GM18873 (cell line): ENCODE measurements at regions not wholly inside any gene's neighbourhood (a gene's known extent, or its start where the extent isn't known, plus 50 kb on each side); places are given as distances from the start of the nearest gene placed in this dataset.
"Not testable (repeated sequence)": the region's sequence is repeated elsewhere in the genome, so short reads cannot be mapped to it uniquely, and the experiment has no call there.

Experiments used
- ATAC-seq: cut with Tn5 transposase; IDR thresholded peaks from one replicate; pipeline ENCODE4 v1.9.1; 2021; ENCODE audit warnings: mild to moderate bottlenecking, moderate library complexity, moderate number of reproducible peaks; ENCODE audit not compliant: unreplicated experiment, low FRiP score

- ATAC-seq = no peak
Measured at GRCh38 chr5:77910602-77911188, 134.6 kb upstream of the TBCA start.

- no peak for ATAC-seq
Measured at GRCh38 chr5:77909237-77909636, 133.1 kb upstream of the TBCA start.

- ATAC-seq = no peak
Measured at GRCh38 chr5:77908787-77909186, 132.6 kb upstream of the TBCA start.

- ATAC-seq = no peak
Measured at GRCh38 chr5:77907786-77908185, 131.6 kb upstream of the TBCA start.

DNA sequence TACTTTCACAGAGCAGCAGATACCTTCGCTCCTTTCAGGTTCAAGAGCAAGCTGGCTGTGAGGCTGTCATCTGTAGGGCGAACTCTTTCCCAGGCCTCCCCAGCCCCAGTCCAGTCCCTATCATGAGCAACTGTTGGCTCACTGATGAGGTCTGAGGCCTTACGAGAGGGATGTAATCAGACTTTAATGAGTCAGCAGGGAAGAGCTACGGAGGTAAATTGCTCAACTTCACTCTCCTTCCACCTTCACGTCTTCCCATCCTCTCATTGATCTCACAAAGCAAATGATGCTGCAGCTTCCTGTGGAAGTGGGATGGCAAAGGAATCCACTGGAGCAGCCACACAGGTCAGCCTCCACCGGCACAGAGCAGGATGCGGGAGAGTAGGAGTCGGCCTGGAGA lies 130.7 kb upstream of the TBCA start:
- ATAC-seq = no peak

- no peak for ATAC-seq
Measured at GRCh38 chr5:77904362-77904761, 128.2 kb upstream of the TBCA start.

DNA sequence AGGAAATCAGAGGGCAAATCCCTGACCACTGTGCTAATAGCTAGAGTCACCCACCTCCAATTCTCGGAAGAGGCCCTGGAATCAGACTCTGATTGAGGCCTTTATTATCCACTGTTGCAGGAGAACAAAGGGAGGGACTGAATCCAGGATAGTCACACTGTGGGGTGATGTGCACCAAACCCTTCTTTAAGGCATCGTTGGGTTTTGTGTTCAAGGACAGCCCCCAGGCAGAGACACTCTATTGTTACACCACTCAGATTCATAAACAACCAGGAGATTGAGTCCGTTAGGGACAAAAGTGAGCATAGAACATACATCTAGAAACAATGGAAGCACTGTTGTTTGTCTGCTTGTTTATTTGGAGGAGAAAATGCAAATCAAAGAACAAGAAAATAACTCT lies 124.6 kb upstream of the TBCA start:
- no peak for ATAC-seq

DNA sequence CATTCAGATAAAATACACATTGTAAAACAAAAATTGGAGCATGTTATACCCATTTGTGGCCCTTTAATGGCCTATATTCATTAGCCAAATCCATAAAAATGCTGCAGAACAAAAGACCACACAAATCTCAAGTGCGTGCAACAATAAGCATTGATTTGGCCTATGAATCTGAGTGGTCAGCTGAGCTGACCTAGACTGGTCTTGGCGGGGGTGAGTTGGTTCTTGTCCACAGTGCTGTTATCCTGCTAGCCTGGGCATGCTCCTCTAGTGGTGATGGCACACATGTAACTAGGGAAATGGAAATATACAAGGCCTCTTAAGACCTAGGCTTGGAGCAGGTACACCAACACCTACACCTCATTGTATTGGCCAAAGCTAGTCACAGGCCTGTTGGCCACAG lies 122.2 kb upstream of the TBCA start:
- ATAC-seq = no peak

DNA sequence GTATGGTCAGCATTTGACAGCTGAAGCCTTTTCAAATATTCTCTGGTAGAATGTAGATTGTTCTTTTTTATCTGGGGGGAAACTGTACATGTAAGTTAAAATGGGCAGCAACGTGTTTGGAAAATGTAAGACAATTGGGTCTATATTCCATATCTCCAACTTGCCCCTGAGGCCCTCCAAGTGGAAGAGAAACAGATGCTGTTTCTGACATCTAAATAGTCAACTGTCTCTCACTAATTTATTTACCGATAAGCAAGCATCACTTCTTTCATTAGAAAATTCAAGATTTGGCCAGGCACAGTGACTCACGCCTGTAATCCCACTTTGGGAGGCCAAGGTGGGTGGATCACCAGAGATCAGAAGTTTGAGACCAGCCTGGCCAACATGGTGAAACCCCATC lies 120.2 kb upstream of the TBCA start:
- no peak for ATAC-seq

GRCh38 chr5:77894103-77894502 lies 118.0 kb upstream of the TBCA start:
- ATAC-seq = not testable (repeated sequence)

GRCh38 chr5:77893225-77893860 lies 117.2 kb upstream of the TBCA start:
- no peak for ATAC-seq

DNA sequence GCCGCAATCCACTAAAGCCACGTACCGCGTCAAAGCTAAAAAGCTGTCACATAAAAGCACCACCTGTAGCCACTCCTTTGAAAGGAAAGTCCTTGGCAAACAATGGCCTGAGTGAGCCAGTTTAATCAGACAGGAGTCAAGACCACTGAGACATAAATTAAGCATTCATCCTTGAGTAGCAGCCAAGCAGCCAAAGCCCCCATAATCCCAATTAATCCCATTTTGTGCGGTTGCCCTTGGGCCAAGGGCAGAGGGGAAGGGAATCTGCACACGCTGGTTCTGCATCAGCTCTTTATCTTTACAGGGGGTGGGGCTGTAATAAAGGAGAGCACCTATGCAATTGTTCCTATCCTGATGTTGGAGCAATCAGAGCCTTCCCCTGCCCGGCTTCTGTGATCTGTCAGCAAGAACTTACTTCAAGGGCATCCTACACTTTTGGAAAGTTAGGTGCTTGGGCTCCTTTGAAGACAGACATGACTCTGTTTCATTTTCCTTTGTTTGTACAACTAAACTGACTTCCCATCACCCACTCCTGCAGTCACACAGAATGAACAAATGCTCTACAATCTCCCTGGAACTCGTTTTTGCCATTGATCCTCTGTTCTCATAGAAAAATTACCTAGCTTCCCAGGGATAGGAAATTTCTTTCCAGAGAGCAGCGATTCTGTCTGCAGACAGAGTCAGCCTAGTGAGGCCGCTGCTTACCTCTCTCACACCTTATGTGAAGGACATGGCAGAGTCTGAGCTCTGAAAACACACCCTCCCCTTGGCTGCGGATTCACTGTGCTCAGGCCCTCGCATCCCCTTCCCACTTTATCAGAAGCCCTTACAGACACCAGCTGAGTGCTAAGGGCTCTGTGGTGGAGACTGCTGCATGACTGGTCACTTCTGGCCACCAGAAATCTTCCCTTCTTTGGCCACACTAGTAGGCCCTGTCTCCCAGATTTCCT lies 116.2 kb upstream of the TBCA start:
- ATAC-seq = no peak

DNA sequence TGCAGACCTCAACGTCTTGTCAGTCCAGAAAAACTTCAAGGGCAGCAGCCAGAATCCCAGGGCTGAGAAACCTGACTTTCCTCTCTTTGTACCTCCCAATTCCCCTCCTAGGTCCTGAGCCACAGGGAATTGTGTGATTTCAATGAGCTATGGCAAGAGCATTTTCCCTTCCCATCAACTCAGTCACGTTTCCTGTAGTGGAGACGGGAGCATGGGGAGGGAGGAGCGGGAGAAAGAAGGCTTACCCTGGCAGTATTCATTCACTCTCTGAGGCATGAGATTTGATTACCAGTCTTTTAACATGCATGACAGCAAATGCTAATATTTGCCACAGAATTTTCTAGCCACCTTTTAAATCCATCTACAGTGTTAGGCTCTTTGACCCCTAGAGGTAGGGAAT lies 109.4 kb upstream of the TBCA start:
- ATAC-seq = no peak

- no peak for ATAC-seq
Measured at GRCh38 chr5:77882670-77883257, 106.6 kb upstream of the TBCA start.

GRCh38 chr5:77881528-77881927 lies 105.4 kb upstream of the TBCA start:
- no peak for ATAC-seq

- ATAC-seq = no peak
Measured at GRCh38 chr5:77877516-77878355, 101.6 kb upstream of the TBCA start.

- ATAC-seq = no peak
Measured at GRCh38 chr5:77876862-77877502, 100.8 kb upstream of the TBCA start.

DNA sequence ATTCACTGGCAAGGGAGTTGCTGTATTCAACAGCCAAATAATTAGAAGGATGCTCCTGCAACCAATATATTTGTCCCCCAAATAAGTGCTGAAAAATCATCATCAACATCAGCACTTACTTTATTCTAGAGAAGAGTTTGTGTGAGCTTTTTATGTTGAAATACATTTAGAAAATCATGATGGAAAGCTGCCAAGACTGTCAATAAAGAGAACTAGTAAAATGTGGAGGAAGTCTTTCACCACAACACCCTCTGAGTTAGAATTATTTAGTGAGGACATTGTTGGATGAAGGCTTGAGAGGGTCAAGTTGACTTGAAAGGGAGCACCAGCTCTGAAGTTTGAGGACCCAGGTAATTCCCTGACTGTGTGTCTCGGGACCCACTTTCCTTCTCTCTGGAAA lies 100.2 kb upstream of the TBCA start:
- ATAC-seq = no peak

GRCh38 chr5:77874691-77875090 lies 98.6 kb upstream of the TBCA start:
- ATAC-seq = no peak

- ATAC-seq = no peak
Measured at GRCh38 chr5:77873239-77873638, 97.1 kb upstream of the TBCA start.
